H1 (cell line): ENCODE measurements at regions not wholly inside any gene's neighbourhood (a gene's known extent, or its start where the extent isn't known, plus 50 kb on each side); places are given as distances from the start of the nearest gene placed in this dataset.

ENCODE experiments used
- CHD2 ChIP-seq: IDR thresholded peaks from 2 replicates; pipeline ENCODE4 v1.6.1; 2012; ENCODE audit warnings: low read length, improper control_type of control experiment
- EP300 ChIP-seq, 2 experiments: IDR thresholded peaks; 1 replicate in 1 of 2; 2 replicates in 1 of 2; pipeline ENCODE4 v1.6.1; 2011 to 2012; ENCODE audit warnings: low read depth in 2 of 2, low read length in 2 of 2, mild to moderate bottlenecking in 2 of 2, borderline replicate concordance in 1 of 2, inconsistent platforms in 1 of 2, moderate library complexity in 1 of 2
- EZH2 ChIP-seq: fragments of 200-600 bp; sonication (generic); IDR thresholded peaks from 2 replicates; pipeline ENCODE4 v1.7.1; 2012; ENCODE audit warnings: low read depth, mild to moderate bottlenecking, moderate library complexity, low read length, inconsistent platforms; ENCODE audit not compliant: severe bottlenecking
- GTF2F1 ChIP-seq: IDR thresholded peaks from 2 replicates; pipeline ENCODE4 v1.6.1; 2012; ENCODE audit warnings: low read depth, low read length, improper control_type of control experiment, borderline replicate concordance
- KDM4A ChIP-seq: IDR thresholded peaks from one replicate; pipeline ENCODE4 v1.7.1; 2012; ENCODE audit warnings: low read depth, mild to moderate bottlenecking, moderate library complexity, low read length, inconsistent platforms; ENCODE audit not compliant: severe bottlenecking
- MAFK ChIP-seq: IDR thresholded peaks from 2 replicates; pipeline ENCODE4 v1.6.1; 2012; ENCODE audit warnings: low read depth, mild to moderate bottlenecking, improper control_type of control experiment, low read length
- POLR2A ChIP-seq, 2 experiments: IDR thresholded peaks; 1 replicate in 1 of 2; 2 replicates in 1 of 2; pipeline ENCODE4 v1.6.1; 2011; ENCODE audit warnings: low read depth in 2 of 2, low read length in 2 of 2, mild to moderate bottlenecking in 2 of 2; ENCODE audit errors: control extremely low read depth in 1 of 2
- RXRA ChIP-seq: IDR thresholded peaks from 2 replicates; pipeline ENCODE4 v1.6.1; 2011; ENCODE audit warnings: low read depth, mild to moderate bottlenecking, low read length, moderate library complexity; ENCODE audit not compliant: insufficient read depth
- SIN3A ChIP-seq, 2 experiments: IDR thresholded peaks in 1 of 2; conservative IDR thresholded peaks in 1 of 2; 2 replicates each; pipeline ENCODE4 v1.6.1; 2011 to 2012; ENCODE audit warnings: low read length in 2 of 2, improper control_type of control experiment in 1 of 2, low read depth in 1 of 2, mild to moderate bottlenecking in 1 of 2
- SIX5 ChIP-seq: IDR thresholded peaks from 2 replicates; pipeline ENCODE4 v1.6.1; 2011; ENCODE audit warnings: mild to moderate bottlenecking, low read depth, low read length
- TF ChIP-seq, protein P1 (sequence below): IDR thresholded peaks from 2 replicates; pipeline ENCODE4 v1.6.1; 2012; ENCODE audit warnings: low read length, inconsistent platforms
- TF ChIP-seq, protein P2 (sequence below), 3 experiments: IDR thresholded peaks; 1 replicate in 2 of 3; 2 replicates in 1 of 3; pipeline versions ENCODE4 v1.5.1 to v1.6.1; 2011; ENCODE audit warnings: low read length in 3 of 3, mild to moderate bottlenecking in 3 of 3, inconsistent platforms in 2 of 3, low read depth in 1 of 3, moderate library complexity in 1 of 3; ENCODE audit not compliant: insufficient read depth in 1 of 3; ENCODE audit errors: control extremely low read depth in 1 of 3
- TF ChIP-seq, protein P3 (sequence below): IDR thresholded peaks from 2 replicates; pipeline ENCODE4 v1.6.1; 2011; ENCODE audit warnings: low read depth, mild to moderate bottlenecking, low read length; ENCODE audit not compliant: insufficient read depth

DNA sequence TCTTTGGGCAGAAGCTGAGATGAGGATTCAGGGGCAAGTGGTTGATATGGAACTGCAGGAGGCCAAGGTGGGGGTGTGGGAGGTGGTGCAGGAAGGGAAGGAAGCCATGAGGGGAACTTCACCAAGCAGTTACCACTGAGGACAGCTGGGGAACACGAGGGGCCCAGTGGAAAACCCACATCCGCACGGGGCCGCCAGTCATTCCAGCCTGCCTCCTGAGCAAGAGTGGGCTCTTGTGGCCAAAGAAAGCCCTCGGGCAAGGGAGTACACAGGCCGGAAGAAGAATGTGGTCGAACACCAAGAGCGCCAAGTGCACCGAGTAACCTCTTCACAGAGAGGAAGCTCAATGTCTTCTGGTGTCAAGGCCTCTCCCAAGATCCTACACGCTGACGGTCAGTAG, 252.2 kb upstream of the FOXN3 start:
- TF ChIP-seq, protein P1, sequence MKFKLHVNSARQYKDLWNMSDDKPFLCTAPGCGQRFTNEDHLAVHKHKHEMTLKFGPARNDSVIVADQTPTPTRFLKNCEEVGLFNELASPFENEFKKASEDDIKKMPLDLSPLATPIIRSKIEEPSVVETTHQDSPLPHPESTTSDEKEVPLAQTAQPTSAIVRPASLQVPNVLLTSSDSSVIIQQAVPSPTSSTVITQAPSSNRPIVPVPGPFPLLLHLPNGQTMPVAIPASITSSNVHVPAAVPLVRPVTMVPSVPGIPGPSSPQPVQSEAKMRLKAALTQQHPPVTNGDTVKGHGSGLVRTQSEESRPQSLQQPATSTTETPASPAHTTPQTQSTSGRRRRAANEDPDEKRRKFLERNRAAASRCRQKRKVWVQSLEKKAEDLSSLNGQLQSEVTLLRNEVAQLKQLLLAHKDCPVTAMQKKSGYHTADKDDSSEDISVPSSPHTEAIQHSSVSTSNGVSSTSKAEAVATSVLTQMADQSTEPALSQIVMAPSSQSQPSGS, result no peak
- TF ChIP-seq, protein P2, sequence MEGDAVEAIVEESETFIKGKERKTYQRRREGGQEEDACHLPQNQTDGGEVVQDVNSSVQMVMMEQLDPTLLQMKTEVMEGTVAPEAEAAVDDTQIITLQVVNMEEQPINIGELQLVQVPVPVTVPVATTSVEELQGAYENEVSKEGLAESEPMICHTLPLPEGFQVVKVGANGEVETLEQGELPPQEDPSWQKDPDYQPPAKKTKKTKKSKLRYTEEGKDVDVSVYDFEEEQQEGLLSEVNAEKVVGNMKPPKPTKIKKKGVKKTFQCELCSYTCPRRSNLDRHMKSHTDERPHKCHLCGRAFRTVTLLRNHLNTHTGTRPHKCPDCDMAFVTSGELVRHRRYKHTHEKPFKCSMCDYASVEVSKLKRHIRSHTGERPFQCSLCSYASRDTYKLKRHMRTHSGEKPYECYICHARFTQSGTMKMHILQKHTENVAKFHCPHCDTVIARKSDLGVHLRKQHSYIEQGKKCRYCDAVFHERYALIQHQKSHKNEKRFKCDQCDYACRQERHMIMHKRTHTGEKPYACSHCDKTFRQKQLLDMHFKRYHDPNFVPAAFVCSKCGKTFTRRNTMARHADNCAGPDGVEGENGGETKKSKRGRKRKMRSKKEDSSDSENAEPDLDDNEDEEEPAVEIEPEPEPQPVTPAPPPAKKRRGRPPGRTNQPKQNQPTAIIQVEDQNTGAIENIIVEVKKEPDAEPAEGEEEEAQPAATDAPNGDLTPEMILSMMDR (IDR thresholded peaks at IDR 0.05; ENCODE audit: control extremely low read depth in 1 of 3, insufficient read depth in 1 of 3, low read depth in 1 of 3, low read length in 3 of 3), result no peak
- TF ChIP-seq SIX5, result no peak
- TF ChIP-seq POLR2A (IDR thresholded peaks at IDR 0.05; ENCODE audit: control extremely low read depth in 1 of 2, low read depth in 2 of 2, low read length in 2 of 2), result no peak
- TF ChIP-seq KDM4A, result no peak
- TF ChIP-seq GTF2F1, result no peak
- no peak for TF ChIP-seq RXRA
- no peak for TF ChIP-seq EZH2
- TF ChIP-seq MAFK, result no peak
- TF ChIP-seq EP300 (IDR thresholded peaks at IDR 0.05; ENCODE audit: borderline replicate concordance in 1 of 2, low read depth in 2 of 2, low read length in 2 of 2), result no peak
- TF ChIP-seq, protein P3, sequence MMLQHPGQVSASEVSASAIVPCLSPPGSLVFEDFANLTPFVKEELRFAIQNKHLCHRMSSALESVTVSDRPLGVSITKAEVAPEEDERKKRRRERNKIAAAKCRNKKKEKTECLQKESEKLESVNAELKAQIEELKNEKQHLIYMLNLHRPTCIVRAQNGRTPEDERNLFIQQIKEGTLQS, result no peak
- TF ChIP-seq SIN3A (conservative IDR thresholded peaks at IDR 0.05 in 1 of 2, IDR thresholded peaks at IDR 0.05 in 1 of 2; ENCODE audit: low read depth in 1 of 2, low read length in 2 of 2), result no peak
- no peak for TF ChIP-seq CHD2
